Osteocyte (in vitro differentiated cells): ENCODE measurements at regions not wholly inside any gene's neighbourhood (a gene's known extent, or its start where the extent isn't known, plus 50 kb on each side); places are given as distances from the start of the nearest gene placed in this dataset.

ENCODE experiments used
- DNase-seq: peaks from one replicate; pipeline ENCODE4 v3.0.0; 2021; ENCODE audit warnings: mixed read lengths; ENCODE audit not compliant: unreplicated experiment; ENCODE audit errors: extremely low spot score
- H3K27ac Mint-ChIP-seq: one replicate; pipeline ENCODE4 v1.8.0; 2021; ENCODE audit warnings: mild to moderate bottlenecking, mixed read lengths; ENCODE audit not compliant: unreplicated experiment
- H3K27me3 Mint-ChIP-seq: one replicate; pipeline ENCODE4 v1.8.0; 2021; ENCODE audit warnings: mixed read lengths; ENCODE audit not compliant: unreplicated experiment
- H3K36me3 Mint-ChIP-seq: one replicate; pipeline ENCODE4 v1.8.0; 2021; ENCODE audit warnings: mixed read lengths; ENCODE audit not compliant: unreplicated experiment
- H3K4me1 Mint-ChIP-seq: one replicate; pipeline ENCODE4 v1.8.0; 2021; ENCODE audit warnings: mixed read lengths; ENCODE audit not compliant: unreplicated experiment
- H3K4me3 Mint-ChIP-seq: one replicate; pipeline ENCODE4 v1.8.0; 2021; ENCODE audit warnings: mild to moderate bottlenecking, moderate library complexity, mixed read lengths; ENCODE audit not compliant: unreplicated experiment
- H3K9me3 Mint-ChIP-seq: one replicate; pipeline ENCODE4 v1.8.0; 2021; ENCODE audit warnings: mixed read lengths; ENCODE audit not compliant: unreplicated experiment
- CTCF ChIP-seq: fragments of 200-600 bp; sonication (generic); IDR thresholded peaks from 2 replicates; pipeline ENCODE4 v1.5.0; 2021; ENCODE audit warnings: antibody characterized with exemption, mild to moderate bottlenecking, moderate library complexity

GRCh38 chr17:11086646-11087340, 154.2 kb upstream of the SHISA6 start:
- DNase-seq = no peak
- H3K27me3 Mint-ChIP-seq = no peaks in the 10 kb centered on the region
- no peak overlapping the region for H3K27ac Mint-ChIP-seq
- no peaks in the 10 kb centered on the region for H3K4me1 Mint-ChIP-seq
- H3K9me3 Mint-ChIP-seq = peaks cover 26% of the 10 kb centered on the region
- H3K4me3 Mint-ChIP-seq = no peak overlapping the region
- TF ChIP-seq CTCF = no peak
- no peaks in the 10 kb centered on the region for H3K36me3 Mint-ChIP-seq

GRCh38 chr17:11082559-11082958, 158.5 kb upstream of the SHISA6 start:
- Mint-ChIP-seq H3K4me1 (no peaks in the 10 kb centered on the region), H3K27me3 (no peaks in the 10 kb centered on the region), H3K36me3 (no peaks in the 10 kb centered on the region), H3K4me3 (no peak overlapping the region), H3K27ac (no peak overlapping the region), H3K9me3 (peaks cover 20% of the 10 kb centered on the region)
- TF ChIP-seq CTCF = no peak
- no peak for DNase-seq

- no peak for TF ChIP-seq CTCF
- no peak for DNase-seq
- no peaks in the 10 kb centered on the region for H3K27me3 Mint-ChIP-seq
- no peaks in the 10 kb centered on the region for H3K4me1 Mint-ChIP-seq
- H3K9me3 Mint-ChIP-seq = peaks cover 20% of the 10 kb centered on the region
- H3K27ac Mint-ChIP-seq = no peak overlapping the region
- no peaks in the 10 kb centered on the region for H3K36me3 Mint-ChIP-seq
- no peak overlapping the region for H3K4me3 Mint-ChIP-seq
Measured at GRCh38 chr17:11081342-11081741, 159.7 kb upstream of the SHISA6 start.

DNA sequence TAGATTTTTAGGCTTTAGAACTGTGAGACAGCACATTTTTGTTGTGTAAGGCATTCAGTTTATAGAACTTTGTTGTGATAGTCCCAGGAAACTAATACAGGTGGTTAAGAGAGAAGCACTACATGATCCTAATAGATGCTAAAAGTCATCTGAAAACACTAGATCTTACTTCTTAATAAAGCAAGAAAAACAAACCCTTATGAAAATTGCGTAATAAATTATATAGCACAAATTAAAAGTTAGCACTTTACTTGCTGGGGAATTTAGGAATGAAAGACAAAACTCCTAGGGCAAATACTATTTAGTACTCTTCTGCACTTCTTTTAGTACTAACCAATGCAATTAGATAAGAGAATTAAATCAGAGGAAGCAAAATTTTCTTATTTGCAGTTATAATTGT, 163.3 kb upstream of the SHISA6 start:
- no peaks in the 10 kb centered on the region for H3K36me3 Mint-ChIP-seq
- no peak overlapping the region for H3K4me3 Mint-ChIP-seq
- no peaks in the 10 kb centered on the region for H3K4me1 Mint-ChIP-seq
- H3K27ac Mint-ChIP-seq = no peak overlapping the region
- no peak for DNase-seq
- peaks cover 20% of the 10 kb centered on the region for H3K9me3 Mint-ChIP-seq
- no peak for TF ChIP-seq CTCF
- no peaks in the 10 kb centered on the region for H3K27me3 Mint-ChIP-seq

GRCh38 chr17:11074451-11074850, 166.6 kb upstream of the SHISA6 start:
- DNase-seq = no peak
- no peaks in the 10 kb centered on the region for H3K36me3 Mint-ChIP-seq
- no peaks in the 10 kb centered on the region for H3K27me3 Mint-ChIP-seq
- H3K4me3 Mint-ChIP-seq = no peak overlapping the region
- TF ChIP-seq CTCF = no peak
- peaks cover 47% of the 10 kb centered on the region for H3K9me3 Mint-ChIP-seq
- no peak overlapping the region for H3K27ac Mint-ChIP-seq
- H3K4me1 Mint-ChIP-seq = no peaks in the 10 kb centered on the region
